GM18520 (cell line): ENCODE measurements at regions not wholly inside any gene's neighbourhood (a gene's known extent, or its start where the extent isn't known, plus 50 kb on each side); places are given as distances from the start of the nearest gene placed in this dataset.

Source experiments
- ATAC-seq: cut with Tn5 transposase; IDR thresholded peaks from one replicate; pipeline ENCODE4 v1.9.1; 2021; ENCODE audit not compliant: unreplicated experiment

- no peak for ATAC-seq
Measured at GRCh38 chr12:98453492-98453891, 61.9 kb upstream of the TMPO start.

- ATAC-seq, result no peak
Measured at GRCh38 chr12:98456041-98456440, 59.3 kb upstream of the TMPO start.

DNA sequence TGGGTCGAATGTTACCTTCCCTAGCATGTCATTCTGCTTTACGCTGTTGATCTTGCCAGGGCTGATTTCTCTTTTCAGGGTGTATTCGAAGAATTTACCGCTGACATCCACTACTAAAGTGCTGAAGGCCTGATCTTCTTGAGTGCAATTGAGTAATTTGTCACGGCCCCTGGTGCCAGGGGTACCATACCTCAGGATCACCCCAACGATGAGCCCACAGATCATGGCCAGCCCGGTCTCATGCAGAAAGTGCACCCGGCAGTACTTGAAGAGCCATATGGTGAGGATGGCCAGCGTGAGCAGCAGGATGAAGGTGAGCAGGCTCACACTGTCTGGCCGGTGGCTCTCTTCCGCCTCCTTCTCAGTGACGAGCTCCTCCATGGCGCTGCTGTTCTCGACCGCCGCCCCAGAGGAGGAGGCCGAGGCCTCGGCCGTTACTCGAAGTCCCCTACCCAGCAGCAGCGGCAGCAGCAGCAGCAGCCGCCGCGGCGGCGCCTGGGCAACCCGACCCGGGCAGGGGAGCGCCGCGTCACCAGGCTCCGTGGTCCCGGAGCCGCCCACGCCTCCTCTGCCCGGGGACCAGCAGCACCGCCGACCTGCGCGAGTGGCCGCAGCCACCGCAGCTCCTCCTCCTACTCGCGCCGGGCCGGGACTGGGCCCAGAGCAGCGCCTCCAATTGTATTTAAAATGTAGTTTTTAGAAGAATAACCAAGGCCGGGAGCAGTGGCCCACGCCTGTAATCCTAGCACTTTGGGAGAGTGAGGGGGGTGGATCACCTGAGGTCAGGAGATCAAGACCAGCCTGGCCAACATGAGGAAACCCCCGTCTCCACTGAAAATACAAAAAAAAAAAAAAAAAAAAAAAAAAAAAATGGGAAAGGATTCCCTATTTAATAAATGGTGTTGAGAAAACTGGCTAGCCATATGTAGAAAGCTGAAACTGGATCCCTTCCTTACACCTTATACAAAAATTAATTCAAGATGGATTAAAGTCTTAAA, 58.5 kb upstream of the TMPO start:
- no peak for ATAC-seq

- no peak for ATAC-seq
Measured at GRCh38 chr12:98464190-98464589, 51.2 kb upstream of the TMPO start.

GRCh38 chr12:98465505-98465904, 49.9 kb upstream of the TMPO start:
- ATAC-seq, result no peak
